PC-9 (cell line): ENCODE measurements at regions not wholly inside any gene's neighbourhood (a gene's known extent, or its start where the extent isn't known, plus 50 kb on each side); places are given as distances from the start of the nearest gene placed in this dataset.

Experiments
- EZH2 ChIP-seq: fragments of 200-600 bp; sonication (generic); IDR thresholded peaks from 2 replicates; pipeline ENCODE4 v1.8.0; 2017; ENCODE audit warnings: antibody characterized with exemption, low read depth
- TF ChIP-seq, protein P1 (sequence below): fragments of 200-600 bp; sonication (generic); conservative IDR thresholded peaks from 2 replicates; pipeline ENCODE4 v1.6.1; 2017; ENCODE audit warnings: mixed run types, antibody characterized with exemption, mild to moderate bottlenecking, moderate library complexity

DNA sequence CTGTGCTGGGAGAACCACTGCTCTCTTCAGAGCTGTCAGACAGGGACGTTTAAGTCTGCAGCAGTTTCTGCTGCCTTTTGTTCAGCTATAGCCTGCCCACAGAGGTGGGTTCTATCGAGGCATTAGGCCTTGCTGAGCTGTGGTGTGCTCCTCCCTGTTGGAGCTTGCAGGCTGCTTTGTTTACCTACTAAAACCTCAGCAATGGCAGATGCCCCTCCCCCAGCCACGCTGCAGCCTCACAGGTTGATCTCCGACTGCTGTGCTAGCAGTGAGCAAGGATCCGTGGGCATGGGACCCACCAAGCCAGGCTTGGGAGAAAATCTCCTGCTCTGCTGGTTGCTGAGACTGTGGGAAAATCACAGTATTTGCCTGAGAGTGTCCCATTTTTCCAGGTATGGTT is 133.8 kb upstream of the UBQLN2 start:
- TF ChIP-seq, protein P1, sequence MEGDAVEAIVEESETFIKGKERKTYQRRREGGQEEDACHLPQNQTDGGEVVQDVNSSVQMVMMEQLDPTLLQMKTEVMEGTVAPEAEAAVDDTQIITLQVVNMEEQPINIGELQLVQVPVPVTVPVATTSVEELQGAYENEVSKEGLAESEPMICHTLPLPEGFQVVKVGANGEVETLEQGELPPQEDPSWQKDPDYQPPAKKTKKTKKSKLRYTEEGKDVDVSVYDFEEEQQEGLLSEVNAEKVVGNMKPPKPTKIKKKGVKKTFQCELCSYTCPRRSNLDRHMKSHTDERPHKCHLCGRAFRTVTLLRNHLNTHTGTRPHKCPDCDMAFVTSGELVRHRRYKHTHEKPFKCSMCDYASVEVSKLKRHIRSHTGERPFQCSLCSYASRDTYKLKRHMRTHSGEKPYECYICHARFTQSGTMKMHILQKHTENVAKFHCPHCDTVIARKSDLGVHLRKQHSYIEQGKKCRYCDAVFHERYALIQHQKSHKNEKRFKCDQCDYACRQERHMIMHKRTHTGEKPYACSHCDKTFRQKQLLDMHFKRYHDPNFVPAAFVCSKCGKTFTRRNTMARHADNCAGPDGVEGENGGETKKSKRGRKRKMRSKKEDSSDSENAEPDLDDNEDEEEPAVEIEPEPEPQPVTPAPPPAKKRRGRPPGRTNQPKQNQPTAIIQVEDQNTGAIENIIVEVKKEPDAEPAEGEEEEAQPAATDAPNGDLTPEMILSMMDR, result no peak
- TF ChIP-seq EZH2, result no peak
